Activated CD4-positive, alpha-beta T cell treated with anti-CD3 and anti-CD28 coated beads for 48 hours (primary cell): ENCODE measurements at regions not wholly inside any gene's neighbourhood (a gene's known extent, or its start where the extent isn't known, plus 50 kb on each side); places are given as distances from the start of the nearest gene placed in this dataset.
A peak's percentile ranks its signal among the peaks of the same experiment; 100 is the strongest.

Source experiments
- DNase-seq: peaks from one replicate; pipeline ENCODE4 v3.0.0-alpha.2; 2020

GRCh38 chr12:24759155-24759554 lies 189.7 kb downstream of the BCAT1 start:
- no peak for DNase-seq

GRCh38 chr12:24756479-24757024 lies 192.3 kb downstream of the BCAT1 start:
- DNase-seq: no peak

- DNase-seq: peak; percentile 6
These were observed 193.9 kb downstream of the BCAT1 start for GRCh38 chr12:24754690-24755638.

GRCh38 chr12:24752763-24753462 lies 196.0 kb downstream of the BCAT1 start:
- DNase-seq: no peak

- no peak for DNase-seq
These were observed 197.7 kb downstream of the BCAT1 start for GRCh38 chr12:24751181-24751580.

- no peak for DNase-seq
These were observed 198.6 kb downstream of the BCAT1 start for GRCh38 chr12:24750263-24750662.

GRCh38 chr12:24749171-24749570 lies 199.7 kb downstream of the BCAT1 start:
- no peak for DNase-seq

- DNase-seq: no peak
These were observed 200.6 kb downstream of the BCAT1 start for GRCh38 chr12:24748326-24748725.

- DNase-seq: no peak
These were observed 202.0 kb downstream of the BCAT1 start for GRCh38 chr12:24746864-24747263.

GRCh38 chr12:24746006-24746671 lies 202.8 kb downstream of the BCAT1 start:
- no peak for DNase-seq

GRCh38 chr12:24743941-24744793 lies 204.7 kb downstream of the BCAT1 start:
- no peak for DNase-seq

GRCh38 chr12:24742378-24742777 lies 206.5 kb downstream of the BCAT1 start:
- peak; percentile 11 for DNase-seq

GRCh38 chr12:24741216-24741615 lies 207.7 kb downstream of the BCAT1 start:
- no peak for DNase-seq

GRCh38 chr12:24739106-24739779 lies 209.7 kb downstream of the BCAT1 start:
- DNase-seq: no peak

- DNase-seq: no peak
These were observed 210.5 kb downstream of the BCAT1 start for GRCh38 chr12:24738441-24738840.

- DNase-seq: no peak
These were observed 217.3 kb downstream of the BCAT1 start for GRCh38 chr12:24731596-24731995.

GRCh38 chr12:24730489-24730896 lies 218.4 kb downstream of the BCAT1 start:
- DNase-seq: no peak

GRCh38 chr12:24728826-24729225 lies 220.1 kb downstream of the BCAT1 start:
- no peak for DNase-seq

GRCh38 chr12:24728366-24728765 lies 220.5 kb downstream of the BCAT1 start:
- no peak for DNase-seq

- DNase-seq: no peak
These were observed 223.3 kb downstream of the BCAT1 start for GRCh38 chr12:24725616-24726015.

GRCh38 chr12:24724814-24725213 lies 224.1 kb downstream of the BCAT1 start:
- peak; percentile 35 for DNase-seq

GRCh38 chr12:24723759-24724158 lies 225.1 kb downstream of the BCAT1 start:
- no peak for DNase-seq
